WTC11 (cell line): ENCODE measurements at regions not wholly inside any gene's neighbourhood (a gene's known extent, or its start where the extent isn't known, plus 50 kb on each side); places are given as distances from the start of the nearest gene placed in this dataset.

Experiments
- ATF1 ChIP-seq: sonication (generic); formaldehyde crosslinking; IDR thresholded peaks from 2 replicates; pipeline ENCODE4 v1.8.1; 2023; ENCODE audit warnings: mild to moderate bottlenecking, moderate library complexity, missing genetic modification reagents
- ESRRA ChIP-seq: sonication (generic); formaldehyde crosslinking; IDR thresholded peaks from 2 replicates; pipeline ENCODE4 v1.8.1; 2022; ENCODE audit warnings: mild to moderate bottlenecking, missing genetic modification reagents, borderline replicate concordance
- JUN ChIP-seq: sonication (generic); formaldehyde crosslinking; IDR thresholded peaks from 2 replicates; pipeline ENCODE4 v1.8.0; 2023; ENCODE audit warnings: mild to moderate bottlenecking, missing genetic modification reagents
- PRDM15 ChIP-seq: sonication (generic); formaldehyde crosslinking; IDR thresholded peaks from 2 replicates; pipeline ENCODE4 v1.8.0; 2022; ENCODE audit warnings: missing genetic modification reagents
- TF ChIP-seq, protein P1 (sequence below): fragments of 200-600 bp; IDR thresholded peaks from 2 replicates; pipeline ENCODE4 v1.8.0; 2022; ENCODE audit warnings: antibody characterized with exemption

DNA sequence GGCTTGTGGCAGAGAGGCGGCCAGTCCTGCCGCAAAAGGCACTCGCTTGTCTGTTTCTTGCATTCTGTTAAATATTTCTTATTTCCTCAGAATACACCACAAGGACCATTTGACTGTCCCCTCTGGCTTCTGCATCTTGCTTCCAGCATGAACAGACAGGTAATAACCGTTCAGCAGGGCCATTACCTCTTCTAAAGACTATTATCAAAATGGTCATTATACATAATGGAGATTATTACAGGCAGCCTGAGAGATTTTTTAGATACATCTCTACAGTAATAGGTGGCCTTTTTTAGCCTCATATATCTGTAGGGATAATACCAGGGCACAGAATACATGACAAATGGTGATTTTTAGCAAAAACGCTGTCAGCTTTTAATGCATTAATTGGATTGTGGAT is 382.0 kb downstream of the PSAT1 start:
- TF ChIP-seq, protein P1, sequence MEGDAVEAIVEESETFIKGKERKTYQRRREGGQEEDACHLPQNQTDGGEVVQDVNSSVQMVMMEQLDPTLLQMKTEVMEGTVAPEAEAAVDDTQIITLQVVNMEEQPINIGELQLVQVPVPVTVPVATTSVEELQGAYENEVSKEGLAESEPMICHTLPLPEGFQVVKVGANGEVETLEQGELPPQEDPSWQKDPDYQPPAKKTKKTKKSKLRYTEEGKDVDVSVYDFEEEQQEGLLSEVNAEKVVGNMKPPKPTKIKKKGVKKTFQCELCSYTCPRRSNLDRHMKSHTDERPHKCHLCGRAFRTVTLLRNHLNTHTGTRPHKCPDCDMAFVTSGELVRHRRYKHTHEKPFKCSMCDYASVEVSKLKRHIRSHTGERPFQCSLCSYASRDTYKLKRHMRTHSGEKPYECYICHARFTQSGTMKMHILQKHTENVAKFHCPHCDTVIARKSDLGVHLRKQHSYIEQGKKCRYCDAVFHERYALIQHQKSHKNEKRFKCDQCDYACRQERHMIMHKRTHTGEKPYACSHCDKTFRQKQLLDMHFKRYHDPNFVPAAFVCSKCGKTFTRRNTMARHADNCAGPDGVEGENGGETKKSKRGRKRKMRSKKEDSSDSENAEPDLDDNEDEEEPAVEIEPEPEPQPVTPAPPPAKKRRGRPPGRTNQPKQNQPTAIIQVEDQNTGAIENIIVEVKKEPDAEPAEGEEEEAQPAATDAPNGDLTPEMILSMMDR, result no peak
- TF ChIP-seq JUN (CRISPR knock-in tag), result no peak
- no peak for TF ChIP-seq PRDM15 (CRISPR knock-in tag)
- TF ChIP-seq ATF1 (CRISPR knock-in tag), result no peak
- no peak for TF ChIP-seq ESRRA (CRISPR knock-in tag)
